ENCODE measurements at regions not wholly inside any gene's neighbourhood (a gene's known extent, or its start where the extent isn't known, plus 50 kb on each side); places are given as distances from the start of the nearest gene placed in this dataset.

DNA sequence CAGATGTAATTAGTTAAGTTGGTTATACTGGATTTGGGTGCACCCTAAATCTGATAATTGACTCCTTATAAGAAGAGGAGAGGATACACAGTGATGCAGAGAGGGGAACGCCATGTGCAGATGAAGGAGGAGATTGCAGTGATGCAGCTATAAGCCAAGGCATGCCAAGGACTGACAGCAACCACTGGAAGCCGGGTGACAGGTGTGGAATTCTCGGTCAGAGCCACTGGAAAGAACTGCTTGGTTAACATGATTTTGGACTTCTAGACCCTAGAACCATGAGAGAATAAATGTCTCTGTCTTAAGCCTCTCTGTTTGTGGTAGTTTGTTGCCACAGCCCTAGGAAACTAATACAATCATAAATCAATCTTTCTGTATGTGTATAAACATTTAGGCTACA is 403.3 kb upstream of the CDH20 start:
- Histone ChIP-seq H3K4me2 (no peak overlapping the region), H3K9me3 (no peaks in the 10 kb centered on the region), H3K4me3 (no peak overlapping the region), H3K36me3 (no peaks in the 10 kb centered on the region), H3K27me3 (no peaks in the 10 kb centered on the region), H4K20me1 (no peaks in the 10 kb centered on the region), H3K4me1 (no peaks in the 10 kb centered on the region), H3K9ac (no peak overlapping the region), H3K27ac (no peak overlapping the region)
- no peak for TF ChIP-seq Cebpa-rat (IDR thresholded peaks at IDR 0.05)

DNA sequence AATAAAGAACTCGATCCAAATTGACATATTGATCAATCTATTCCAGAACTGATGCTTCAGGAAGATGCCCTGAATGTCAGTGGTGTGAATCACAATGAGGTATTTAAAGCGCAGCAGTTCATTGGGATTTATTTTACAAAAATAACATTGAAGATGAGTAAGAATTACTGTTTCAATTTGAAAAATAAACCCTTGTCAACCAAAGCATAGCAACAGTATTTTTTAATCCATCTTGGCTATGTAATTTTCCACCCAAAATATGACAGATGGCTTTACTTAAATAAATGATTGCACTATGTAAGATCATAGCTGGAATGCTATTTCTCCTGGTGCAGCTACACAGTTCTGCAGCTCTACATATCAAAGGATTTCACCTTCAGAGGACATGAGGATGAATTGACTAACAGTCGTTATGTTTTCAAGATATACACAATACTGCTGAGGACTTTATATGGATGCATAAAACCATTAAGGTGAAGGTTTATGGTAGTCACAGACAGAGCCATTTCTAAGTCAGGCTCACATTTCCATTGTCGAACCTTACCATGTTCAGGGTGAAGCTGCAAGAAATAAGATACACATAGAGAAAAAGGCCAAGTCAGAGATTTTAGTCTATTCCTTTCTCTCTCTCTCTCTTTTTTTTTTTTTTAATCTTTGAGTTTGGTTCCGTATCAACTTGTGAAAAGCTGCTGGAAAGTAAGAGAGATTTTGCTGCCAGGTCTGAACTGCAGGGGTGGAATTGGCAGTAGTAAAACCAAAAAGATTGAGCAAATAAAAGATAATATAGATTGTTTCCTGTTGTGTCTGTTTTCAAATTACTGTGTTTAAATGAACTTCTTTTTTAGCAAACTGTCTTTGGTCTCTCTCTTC is 398.0 kb upstream of the CDH20 start:
- H3K36me3 ChIP-seq: no peaks in the 10 kb centered on the region
- H3K27me3 ChIP-seq: no peaks in the 10 kb centered on the region
- no peak for TF ChIP-seq Cebpa-rat (IDR thresholded peaks at IDR 0.05)
- no peaks in the 10 kb centered on the region for H4K20me1 ChIP-seq
- H3K4me1 ChIP-seq: peaks cover 11% of the 10 kb centered on the region; the same call in 1 of the 2 replicates
- H3K4me2 ChIP-seq: no peak overlapping the region
- no peaks in the 10 kb centered on the region for H3K9me3 ChIP-seq
- no peak overlapping the region for H3K4me3 ChIP-seq
- H3K9ac ChIP-seq: no peak overlapping the region
- H3K27ac ChIP-seq: no peak overlapping the region

DNA sequence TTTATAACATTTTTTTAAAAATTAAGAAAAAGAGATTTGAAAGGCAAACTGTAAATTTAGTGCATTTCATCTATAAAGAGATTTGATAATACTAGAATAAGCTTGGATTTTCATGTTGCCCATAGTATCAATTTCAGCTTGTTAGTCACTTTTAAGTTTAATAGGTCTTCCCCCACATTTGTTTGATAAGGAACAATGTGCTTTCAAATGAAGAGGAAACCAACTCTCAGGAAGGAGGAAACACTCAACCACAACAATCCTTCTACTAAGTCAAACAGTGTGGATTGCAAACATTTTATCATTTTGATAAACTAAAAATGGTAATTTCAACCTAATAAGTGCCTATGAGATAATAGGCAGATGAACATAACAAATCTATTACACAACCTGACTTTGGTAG is 397.1 kb upstream of the CDH20 start:
- Histone ChIP-seq H4K20me1 (no peaks in the 10 kb centered on the region), H3K4me3 (no peak overlapping the region), H3K4me1 (peaks cover 11% of the 10 kb centered on the region; the same call in 1 of the 2 replicates), H3K9me3 (no peaks in the 10 kb centered on the region), H3K27me3 (no peaks in the 10 kb centered on the region), H3K36me3 (no peaks in the 10 kb centered on the region), H3K4me2 (peak overlapping the region; percentile 2; the same call in 1 of the 2 replicates), H3K27ac (no peak overlapping the region), H3K9ac (no peak overlapping the region)
- TF ChIP-seq Cebpa-rat (IDR thresholded peaks at IDR 0.05): no peak

DNA sequence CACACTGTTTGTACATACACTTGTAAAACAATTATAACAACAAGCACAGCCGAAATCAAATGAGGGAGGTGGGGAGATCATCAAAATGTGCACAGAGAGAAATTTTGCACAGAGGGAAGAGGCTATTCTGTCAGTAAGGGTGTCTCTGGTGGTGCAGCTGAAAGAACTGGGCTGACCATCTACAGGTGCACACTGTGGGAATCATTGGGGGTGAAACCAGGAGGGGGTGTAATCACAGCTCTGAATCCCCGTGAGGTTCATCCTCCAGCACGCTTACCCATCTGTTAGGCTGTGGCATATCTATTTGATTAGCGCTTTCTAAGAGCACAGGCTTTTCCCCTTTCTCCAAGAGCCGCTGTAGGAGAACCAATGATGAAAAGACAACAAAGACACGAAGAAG is 389.9 kb upstream of the CDH20 start:
- H3K9ac ChIP-seq: no peak overlapping the region
- no peaks in the 10 kb centered on the region for H3K4me1 ChIP-seq
- H4K20me1 ChIP-seq: no peaks in the 10 kb centered on the region
- H3K27ac ChIP-seq: no peak overlapping the region
- no peak for TF ChIP-seq Cebpa-rat (IDR thresholded peaks at IDR 0.05)
- H3K36me3 ChIP-seq: no peaks in the 10 kb centered on the region
- no peaks in the 10 kb centered on the region for H3K27me3 ChIP-seq
- H3K4me3 ChIP-seq: no peak overlapping the region
- no peak overlapping the region for H3K4me2 ChIP-seq
- H3K9me3 ChIP-seq: no peaks in the 10 kb centered on the region

DNA sequence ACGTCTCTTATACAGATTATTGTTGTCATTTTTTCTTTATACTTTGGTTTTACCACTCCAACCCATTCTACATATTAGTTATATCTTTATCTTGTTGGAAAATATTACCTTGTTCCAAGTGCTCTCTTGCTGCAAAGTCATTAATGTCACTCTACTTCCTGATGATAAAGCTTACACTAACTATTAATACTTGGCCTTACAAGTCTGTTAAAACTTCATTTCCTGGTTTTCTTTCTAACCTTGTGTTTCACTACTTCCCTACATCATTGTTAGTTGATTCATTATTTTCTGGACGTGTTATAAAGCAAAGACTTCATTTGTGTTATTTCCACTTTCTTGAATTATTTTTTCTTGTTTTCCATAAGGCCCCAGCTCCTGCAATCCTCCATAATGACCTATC is 382.6 kb upstream of the CDH20 start:
- Histone ChIP-seq H3K9me3 (no peaks in the 10 kb centered on the region), H3K4me3 (no peak overlapping the region), H3K27ac (no peak overlapping the region), H3K27me3 (no peaks in the 10 kb centered on the region), H3K9ac (no peak overlapping the region), H3K4me1 (no peaks in the 10 kb centered on the region), H4K20me1 (no peaks in the 10 kb centered on the region), H3K36me3 (no peaks in the 10 kb centered on the region), H3K4me2 (no peak overlapping the region)
- no peak for TF ChIP-seq Cebpa-rat (IDR thresholded peaks at IDR 0.05)

DNA sequence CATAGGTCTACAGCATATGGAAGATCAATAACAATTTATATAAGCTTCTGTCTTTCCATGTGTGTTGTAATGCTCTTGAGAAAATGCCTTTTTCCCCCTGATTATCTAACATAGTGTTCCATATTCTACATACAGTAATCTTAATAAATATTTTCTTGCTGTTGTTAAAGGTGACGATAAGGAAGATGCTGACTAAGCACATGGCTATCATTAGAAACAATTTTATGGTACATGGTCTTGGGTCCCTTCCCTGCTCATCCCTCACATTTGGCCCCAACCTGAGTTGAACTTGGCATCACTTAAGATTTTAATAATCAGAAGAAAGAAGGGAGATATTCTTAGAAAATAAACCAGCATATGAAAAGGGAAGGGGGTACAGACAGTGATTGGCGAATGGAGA is 382.1 kb upstream of the CDH20 start:
- Histone ChIP-seq H3K27me3 (no peaks in the 10 kb centered on the region), H3K9ac (no peak overlapping the region), H3K36me3 (no peaks in the 10 kb centered on the region), H3K27ac (no peak overlapping the region), H3K4me2 (no peak overlapping the region), H3K4me3 (no peak overlapping the region), H4K20me1 (no peaks in the 10 kb centered on the region), H3K4me1 (no peaks in the 10 kb centered on the region), H3K9me3 (no peaks in the 10 kb centered on the region)
- TF ChIP-seq Cebpa-rat (IDR thresholded peaks at IDR 0.05): no peak

DNA sequence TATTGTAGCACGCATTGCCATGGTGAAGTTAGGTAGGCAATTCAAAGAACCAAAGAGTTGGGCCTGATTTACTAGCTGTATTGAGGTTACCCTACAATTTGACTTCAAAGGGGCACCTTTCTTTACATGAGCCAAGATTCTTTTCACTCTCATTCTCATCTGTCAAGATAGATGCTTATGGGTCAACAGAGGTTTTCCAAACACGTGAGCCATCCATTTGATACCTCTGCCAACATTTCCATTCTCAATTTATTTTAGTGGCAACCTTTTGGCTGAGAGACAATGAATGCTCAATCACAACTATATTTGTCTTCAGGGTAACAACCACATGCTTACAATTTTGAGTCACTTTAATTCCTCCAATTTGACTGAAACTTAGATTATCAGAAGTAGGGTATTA is 370.6 kb upstream of the CDH20 start:
- H4K20me1 ChIP-seq: no peaks in the 10 kb centered on the region
- no peak for TF ChIP-seq Cebpa-rat (IDR thresholded peaks at IDR 0.05)
- H3K36me3 ChIP-seq: no peaks in the 10 kb centered on the region
- no peaks in the 10 kb centered on the region for H3K9me3 ChIP-seq
- H3K4me3 ChIP-seq: no peak overlapping the region
- no peak overlapping the region for H3K9ac ChIP-seq
- no peaks in the 10 kb centered on the region for H3K27me3 ChIP-seq
- no peaks in the 10 kb centered on the region for H3K4me1 ChIP-seq
- no peak overlapping the region for H3K27ac ChIP-seq
- no peak overlapping the region for H3K4me2 ChIP-seq

DNA sequence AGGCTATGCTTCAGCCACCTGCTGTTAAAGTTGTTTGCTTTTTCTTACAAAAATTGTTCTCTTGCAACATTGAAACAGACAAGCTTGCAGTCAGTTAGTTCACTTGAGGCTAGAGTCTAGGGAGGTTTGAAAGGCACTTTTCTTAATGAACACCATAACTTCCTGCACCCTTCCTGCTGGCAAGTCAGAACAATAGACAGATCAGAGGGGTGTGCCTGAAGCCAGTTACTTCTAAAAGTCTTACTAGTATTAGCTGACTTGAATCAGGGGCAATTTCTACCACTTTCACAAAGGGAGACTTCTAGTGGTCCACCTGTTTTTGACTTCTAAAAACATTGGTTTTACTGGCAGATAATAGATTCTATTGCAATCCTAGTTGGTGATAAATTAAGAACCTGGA is 367.4 kb upstream of the CDH20 start:
- Histone ChIP-seq H3K9me3 (no peaks in the 10 kb centered on the region), H4K20me1 (no peaks in the 10 kb centered on the region), H3K9ac (no peak overlapping the region), H3K4me2 (no peak overlapping the region), H3K36me3 (no peaks in the 10 kb centered on the region), H3K27me3 (no peaks in the 10 kb centered on the region), H3K27ac (no peak overlapping the region), H3K4me1 (no peaks in the 10 kb centered on the region), H3K4me3 (no peak overlapping the region)
- no peak for TF ChIP-seq Cebpa-rat (IDR thresholded peaks at IDR 0.05)

DNA sequence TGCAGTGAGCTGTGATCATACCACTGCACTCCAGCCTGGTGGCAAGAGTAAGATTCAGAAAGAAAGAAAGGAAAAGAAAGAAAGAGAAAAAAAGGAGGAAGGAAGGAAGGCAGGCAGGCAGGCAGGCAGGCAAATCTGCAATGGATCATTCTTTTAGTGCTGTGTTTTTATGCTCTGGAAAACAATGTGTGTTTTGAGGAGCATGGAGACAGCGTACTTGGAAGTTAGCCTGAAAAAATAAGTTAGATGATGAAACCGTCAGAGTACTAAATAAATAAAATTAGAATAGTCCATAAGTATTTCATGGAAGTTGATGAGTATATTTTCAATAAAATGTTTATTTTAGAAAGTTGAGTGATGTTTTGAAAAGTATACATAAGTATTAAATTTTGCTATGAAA is 366.4 kb upstream of the CDH20 start:
- H3K4me3 ChIP-seq: no peak overlapping the region
- no peaks in the 10 kb centered on the region for H3K36me3 ChIP-seq
- H3K27ac ChIP-seq: no peak overlapping the region
- H3K4me1 ChIP-seq: no peaks in the 10 kb centered on the region
- no peaks in the 10 kb centered on the region for H3K9me3 ChIP-seq
- H3K4me2 ChIP-seq: no peak overlapping the region
- H4K20me1 ChIP-seq: no peaks in the 10 kb centered on the region
- no peak for TF ChIP-seq Cebpa-rat (IDR thresholded peaks at IDR 0.05)
- H3K27me3 ChIP-seq: no peaks in the 10 kb centered on the region
- no peak overlapping the region for H3K9ac ChIP-seq

DNA sequence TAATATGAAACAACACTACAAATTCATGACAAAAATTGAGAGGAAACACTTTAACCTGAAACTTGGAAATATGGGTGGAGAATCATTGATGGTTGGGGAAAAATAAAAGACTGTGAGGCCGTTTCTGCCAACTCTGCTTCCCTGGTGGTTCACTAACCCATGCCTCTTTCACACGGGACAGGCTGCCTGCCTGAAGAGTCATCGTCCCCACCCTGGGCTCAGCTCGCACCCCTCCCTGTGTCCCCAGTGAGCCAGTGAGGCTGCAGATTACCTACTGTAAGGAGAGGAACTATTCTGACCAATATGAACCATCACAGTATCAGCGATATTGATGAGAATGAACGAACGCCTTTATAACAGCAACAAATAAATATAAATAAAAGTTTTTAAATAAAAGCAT is 357.8 kb upstream of the CDH20 start:
- H3K27ac ChIP-seq: no peak overlapping the region
- no peaks in the 10 kb centered on the region for H3K36me3 ChIP-seq
- no peaks in the 10 kb centered on the region for H3K27me3 ChIP-seq
- no peaks in the 10 kb centered on the region for H3K4me1 ChIP-seq
- no peak for TF ChIP-seq Cebpa-rat (IDR thresholded peaks at IDR 0.05)
- no peak overlapping the region for H3K4me2 ChIP-seq
- H4K20me1 ChIP-seq: no peaks in the 10 kb centered on the region
- no peak overlapping the region for H3K9ac ChIP-seq
- H3K4me3 ChIP-seq: no peak overlapping the region
- no peaks in the 10 kb centered on the region for H3K9me3 ChIP-seq
